ENCODE measurements at regions not wholly inside any gene's neighbourhood (a gene's known extent, or its start where the extent isn't known, plus 50 kb on each side); places are given as distances from the start of the nearest gene placed in this dataset.

GRCh38 chr12:98419081-98419794 lies 96.2 kb upstream of the TMPO start:
- Mint-ChIP-seq H3K36me3 (no peaks in the 10 kb centered on the region), H3K4me3 (no peak overlapping the region), H3K27me3 (ENCODE audit: low read depth in 2 of 2) (peaks cover 3 to 8% of the 10 kb centered on the region in 2 donors), H3K27ac (no peak overlapping the region), H3K4me1 (no peaks in the 10 kb centered on the region), H3K9me3 (no peaks in the 10 kb centered on the region)
- no peaks in the 10 kb centered on the region for H3K36me3 ChIP-seq (ENCODE audit: control insufficient read depth, insufficient read depth, low read length)
- no peaks in the 10 kb centered on the region for H3K9me3 ChIP-seq (ENCODE audit: control insufficient read depth, insufficient read depth, low read length)
- intact Hi-C loops (cut with micrococcal nuclease) = no loop called here
- no peak overlapping the region for H3K4me3 ChIP-seq (ENCODE audit: low read length)
- WGBS (ENCODE audit: insufficient coverage) = 76% methylated on average over 8 of the region's 9 CpGs
- DNase-seq = no peak
- ATAC-seq = no peak
- TF ChIP-seq, protein P1, sequence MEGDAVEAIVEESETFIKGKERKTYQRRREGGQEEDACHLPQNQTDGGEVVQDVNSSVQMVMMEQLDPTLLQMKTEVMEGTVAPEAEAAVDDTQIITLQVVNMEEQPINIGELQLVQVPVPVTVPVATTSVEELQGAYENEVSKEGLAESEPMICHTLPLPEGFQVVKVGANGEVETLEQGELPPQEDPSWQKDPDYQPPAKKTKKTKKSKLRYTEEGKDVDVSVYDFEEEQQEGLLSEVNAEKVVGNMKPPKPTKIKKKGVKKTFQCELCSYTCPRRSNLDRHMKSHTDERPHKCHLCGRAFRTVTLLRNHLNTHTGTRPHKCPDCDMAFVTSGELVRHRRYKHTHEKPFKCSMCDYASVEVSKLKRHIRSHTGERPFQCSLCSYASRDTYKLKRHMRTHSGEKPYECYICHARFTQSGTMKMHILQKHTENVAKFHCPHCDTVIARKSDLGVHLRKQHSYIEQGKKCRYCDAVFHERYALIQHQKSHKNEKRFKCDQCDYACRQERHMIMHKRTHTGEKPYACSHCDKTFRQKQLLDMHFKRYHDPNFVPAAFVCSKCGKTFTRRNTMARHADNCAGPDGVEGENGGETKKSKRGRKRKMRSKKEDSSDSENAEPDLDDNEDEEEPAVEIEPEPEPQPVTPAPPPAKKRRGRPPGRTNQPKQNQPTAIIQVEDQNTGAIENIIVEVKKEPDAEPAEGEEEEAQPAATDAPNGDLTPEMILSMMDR (IDR thresholded peaks at IDR 0.05) = no peak
- H3K27ac ChIP-seq (ENCODE audit: low read length) = no peak overlapping the region
- no peaks in the 10 kb centered on the region for H3K4me1 ChIP-seq (ENCODE audit: control insufficient read depth, insufficient read depth, low read length)
- H3K27me3 ChIP-seq (ENCODE audit: control insufficient read depth, insufficient read depth, low read length) = no peaks in the 10 kb centered on the region

GRCh38 chr12:98419795-98420404 lies 95.5 kb upstream of the TMPO start:
- TF ChIP-seq, protein P1 (IDR thresholded peaks at IDR 0.05) = no peak
- no peak overlapping the region for H3K27ac ChIP-seq (ENCODE audit: low read length)
- no peaks in the 10 kb centered on the region for H3K27me3 ChIP-seq (ENCODE audit: control insufficient read depth, insufficient read depth, low read length)
- Mint-ChIP-seq H3K9me3 (no peaks in the 10 kb centered on the region), H3K4me3 (no peak overlapping the region), H3K27ac (no peak overlapping the region), H3K4me1 (peaks cover 0 to 3% of the 10 kb centered on the region in 2 donors), H3K36me3 (no peaks in the 10 kb centered on the region), H3K27me3 (ENCODE audit: low read depth in 2 of 2) (peaks cover 3 to 8% of the 10 kb centered on the region in 2 donors)
- intact Hi-C loops (cut with micrococcal nuclease) = no loop called here
- H3K4me1 ChIP-seq (ENCODE audit: control insufficient read depth, insufficient read depth, low read length) = no peaks in the 10 kb centered on the region
- ATAC-seq (no peak), DNase-seq (no peak)
- WGBS (ENCODE audit: insufficient coverage) = 92% methylated on average over 16 of the region's 16 CpGs
- no peak overlapping the region for H3K4me3 ChIP-seq (ENCODE audit: low read length)
- no peaks in the 10 kb centered on the region for H3K9me3 ChIP-seq (ENCODE audit: control insufficient read depth, insufficient read depth, low read length)
- no peaks in the 10 kb centered on the region for H3K36me3 ChIP-seq (ENCODE audit: control insufficient read depth, insufficient read depth, low read length)

- WGBS (ENCODE audit: insufficient coverage) = 92% methylated on average over 6 of the region's 6 CpGs
Observed at GRCh38 chr12:98420461-98420860, 94.9 kb upstream of the TMPO start.

More at GRCh38 chr12:98420461-98420860, 94.9 kb upstream of the TMPO start:
- Histone ChIP-seq H3K27ac (ENCODE audit: low read length) (no peak overlapping the region), H3K4me1 (ENCODE audit: control insufficient read depth, insufficient read depth, low read length) (no peaks in the 10 kb centered on the region), H3K36me3 (ENCODE audit: control insufficient read depth, insufficient read depth, low read length) (no peaks in the 10 kb centered on the region), H3K9me3 (ENCODE audit: control insufficient read depth, insufficient read depth, low read length) (no peaks in the 10 kb centered on the region), H3K4me3 (ENCODE audit: low read length) (no peak overlapping the region), H3K27me3 (ENCODE audit: control insufficient read depth, insufficient read depth, low read length) (no peaks in the 10 kb centered on the region)
- no peaks in the 10 kb centered on the region for H3K9me3 Mint-ChIP-seq
- H3K27ac Mint-ChIP-seq = no peak overlapping the region
- ATAC-seq (no peak), DNase-seq (no peak)
- peaks cover 0 to 4% of the 10 kb centered on the region in 2 donors for H3K4me1 Mint-ChIP-seq
- no peaks in the 10 kb centered on the region for H3K36me3 Mint-ChIP-seq
- intact Hi-C loops (cut with micrococcal nuclease) = no loop called here
- TF ChIP-seq, protein P1 (IDR thresholded peaks at IDR 0.05) = no peak
- H3K27me3 Mint-ChIP-seq (ENCODE audit: low read depth in 2 of 2) = peaks cover 3 to 8% of the 10 kb centered on the region in 2 donors
- H3K4me3 Mint-ChIP-seq = no peak overlapping the region
